Liver (tissue), 8 donors: ENCODE measurements at regions not wholly inside any gene's neighbourhood (a gene's known extent, or its start where the extent isn't known, plus 50 kb on each side); places are given as distances from the start of the nearest gene placed in this dataset.

Experiments
- DNase-seq: peaks from one replicate; pipeline ENCODE4 v3.0.0-alpha.2; 2017; ENCODE audit warnings: low spot score
- H3K27ac ChIP-seq, 2 donors: one replicate each; pipeline ENCODE4 v1.7.0; 2013; ENCODE audit warnings: inconsistent platforms in 2 of 2, low read length in 2 of 2, control low read depth in 1 of 2, low read depth in 1 of 2, mild to moderate bottlenecking in 1 of 2
- H3K27me3 ChIP-seq, 4 donors: one replicate each; pipeline versions ENCODE4 v1.6.1 to v1.7.0; 2013; ENCODE audit warnings: low read length in 3 of 4, inconsistent platforms in 1 of 4, mild to moderate bottlenecking in 1 of 4, moderate library complexity in 1 of 4; ENCODE audit not compliant: control insufficient read depth in 4 of 4, insufficient read depth in 4 of 4
- H3K36me3 ChIP-seq, 4 donors: one replicate each; pipeline versions ENCODE4 v1.6.1 to v1.7.0; 2013; ENCODE audit warnings: low read length in 3 of 4, mild to moderate bottlenecking in 3 of 4, low read depth in 1 of 4, moderate library complexity in 1 of 4; ENCODE audit not compliant: control insufficient read depth in 4 of 4, insufficient read depth in 3 of 4
- H3K4me1 ChIP-seq, 4 donors: one replicate each; pipeline versions ENCODE4 v1.6.1 to v1.7.0; 2013; ENCODE audit warnings: low read length in 3 of 4, mild to moderate bottlenecking in 3 of 4, moderate library complexity in 1 of 4; ENCODE audit not compliant: control insufficient read depth in 4 of 4, insufficient read depth in 4 of 4
- H3K4me3 ChIP-seq, 3 donors: one replicate each; pipeline versions ENCODE4 v1.6.1 to v1.7.0; 2013; ENCODE audit warnings: low read length in 3 of 3, control low read depth in 1 of 3, low read depth in 1 of 3, mild to moderate bottlenecking in 1 of 3
- H3K9ac ChIP-seq, 2 donors: one replicate each; pipeline ENCODE4 v1.7.0; 2013; ENCODE audit warnings: low read length in 2 of 2, mild to moderate bottlenecking in 2 of 2, moderate library complexity in 2 of 2, control low read depth in 1 of 2, low read depth in 1 of 2
- H3K9me3 ChIP-seq, 4 donors: one replicate each; pipeline versions ENCODE4 v1.6.1 to v1.7.0; 2013; ENCODE audit warnings: low read length in 3 of 4; ENCODE audit not compliant: control insufficient read depth in 4 of 4
- CTCF ChIP-seq: fragments of 150-350 bp; IDR thresholded peaks from 2 replicates; pipeline ENCODE4 v1.5.1; 2017; ENCODE audit warnings: improper control_type of control experiment, low read depth, low read length; ENCODE audit not compliant: missing input control
- FOXA1 ChIP-seq: IDR thresholded peaks from 2 replicates; pipeline ENCODE4 v1.6.1; 2016; ENCODE audit warnings: antibody characterized with exemption
- FOXA2 ChIP-seq: IDR thresholded peaks from 2 replicates; pipeline ENCODE4 v1.6.1; 2016; ENCODE audit warnings: antibody characterized with exemption
- HNF4A ChIP-seq, 2 donors: conservative IDR thresholded peaks; 2 replicates each; pipeline ENCODE4 v1.6.1; 2016; ENCODE audit warnings: antibody characterized with exemption in 2 of 2, mild to moderate bottlenecking in 2 of 2
- HNF4G ChIP-seq: IDR thresholded peaks from 2 replicates; pipeline ENCODE4 v1.6.1; 2016; ENCODE audit warnings: antibody characterized with exemption
- JUND ChIP-seq, 2 donors: IDR thresholded peaks; 2 replicates each; pipeline ENCODE4 v1.6.1; 2016; ENCODE audit warnings: antibody characterized with exemption in 2 of 2
- RAD21 ChIP-seq, 2 donors: IDR thresholded peaks; 2 replicates each; pipeline ENCODE4 v1.6.1; 2016; ENCODE audit warnings: antibody characterized with exemption in 2 of 2, mild to moderate bottlenecking in 2 of 2
- REST ChIP-seq: IDR thresholded peaks from 2 replicates; pipeline ENCODE4 v1.6.1; 2016; ENCODE audit warnings: antibody characterized with exemption, mild to moderate bottlenecking
- RXRA ChIP-seq, 2 donors: IDR thresholded peaks; 2 replicates each; pipeline ENCODE4 v1.6.1; 2017 to 2018; ENCODE audit warnings: antibody characterized with exemption in 2 of 2, mild to moderate bottlenecking in 1 of 2
- TAF1 ChIP-seq: conservative IDR thresholded peaks from 2 replicates; pipeline ENCODE4 v1.6.1; 2016; ENCODE audit warnings: antibody characterized with exemption, mild to moderate bottlenecking
- YY1 ChIP-seq: IDR thresholded peaks from 2 replicates; pipeline ENCODE4 v1.6.1; 2016; ENCODE audit warnings: antibody characterized with exemption, mild to moderate bottlenecking
- ZBTB33 ChIP-seq: IDR thresholded peaks from 2 replicates; pipeline ENCODE4 v1.6.1; 2016; ENCODE audit warnings: antibody characterized with exemption
- WGBS: extraction: QIAGEN DNeasy Blood & Tissue Kit; methylation state at CpG from one replicate; pipeline ENCODE4 v1.1.7; 2013; 5-methylcytosine and 5-hydroxymethylcytosine counted together
- donor health status: healthy.
- donor health status: healthy.
- donor health status: healthy.
- donor health status: healthy.
- donor health status: healthy.

GRCh38 chr2:19772981-19773380, 128.8 kb downstream of the TTC32 start:
- no peak for DNase-seq
- H3K4me3 ChIP-seq = no peak overlapping the region
- H3K9me3 ChIP-seq = no peaks in the 10 kb centered on the region
- no peak overlapping the region for H3K9ac ChIP-seq
- no peak overlapping the region for H3K27ac ChIP-seq
- H3K36me3 ChIP-seq = no peaks in the 10 kb centered on the region
- TF ChIP-seq JUND (IDR thresholded peaks at IDR 0.05) (no peak), FOXA2 (no peak)
- 86% methylated on average over 4 of the region's 4 CpGs for WGBS
- no peaks in the 10 kb centered on the region for H3K4me1 ChIP-seq
- H3K27me3 ChIP-seq = no peaks in the 10 kb centered on the region

- no peak for DNase-seq
- Histone ChIP-seq H3K4me3 (no peak overlapping the region), H3K36me3 (no peaks in the 10 kb centered on the region), H3K9ac (no peak overlapping the region), H3K9me3 (no peaks in the 10 kb centered on the region), H3K4me1 (no peaks in the 10 kb centered on the region), H3K27me3 (no peaks in the 10 kb centered on the region), H3K27ac (no peak overlapping the region)
- TF ChIP-seq RAD21 (IDR thresholded peaks at IDR 0.05) (peak; percentile 18 to 25), RXRA (IDR thresholded peaks at IDR 0.05) (no peak), HNF4A (conservative IDR thresholded peaks at IDR 0.05) (no peak), CTCF (peak; percentile 13)
Measured at GRCh38 chr2:19769513-19769912, 132.3 kb downstream of the TTC32 start.

- Histone ChIP-seq H3K4me1 (no peaks in the 10 kb centered on the region), H3K4me3 (no peak overlapping the region), H3K9me3 (no peaks in the 10 kb centered on the region), H3K27me3 (no peaks in the 10 kb centered on the region), H3K36me3 (no peaks in the 10 kb centered on the region), H3K27ac (no peak overlapping the region), H3K9ac (no peak overlapping the region)
- TF ChIP-seq YY1 = no peak
- TF ChIP-seq FOXA2 = no peak
- TF ChIP-seq TAF1 = no peak
- no peak for TF ChIP-seq REST
- TF ChIP-seq ZBTB33 = no peak
- TF ChIP-seq RAD21 (IDR thresholded peaks at IDR 0.05) = no peak
- TF ChIP-seq FOXA1 = no peak
- TF ChIP-seq HNF4G = no peak
- no peak for DNase-seq
- 7% methylated on average over 1 of the region's 1 CpG for whole genome bisulfite sequencing
Measured at GRCh38 chr2:19767899-19768298, 133.9 kb downstream of the TTC32 start.
